ENCODE measurements at regions not wholly inside any gene's neighbourhood (a gene's known extent, or its start where the extent isn't known, plus 50 kb on each side); places are given as distances from the start of the nearest gene placed in this dataset.
"Not testable (repeated sequence)": the region's sequence is repeated elsewhere in the genome, so short reads cannot be mapped to it uniquely, and the experiment has no call there.

GRCh38 chr9:64813072-64813471 is 471.9 kb downstream of the FOXD4L5 start:
- not testable (repeated sequence) for DNase-seq

DNA sequence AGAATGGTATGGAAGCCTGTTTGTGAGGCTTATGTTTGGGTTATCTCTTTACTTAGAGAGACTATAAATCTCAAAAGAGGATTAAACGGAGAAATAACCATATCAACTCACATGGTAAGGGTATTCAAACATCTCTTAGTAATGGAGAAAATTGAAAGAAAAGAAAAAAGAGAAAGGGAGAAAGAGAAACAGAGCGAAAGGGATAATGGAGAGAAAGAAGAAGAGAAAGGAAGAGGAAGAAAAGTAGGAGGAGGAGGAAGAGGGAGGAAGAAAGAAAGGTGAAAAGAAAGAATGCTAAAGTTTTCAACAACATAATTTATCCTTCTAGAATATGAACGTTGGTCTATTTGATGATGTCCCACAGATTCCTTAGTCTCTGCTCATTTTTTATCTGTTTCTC is 506.3 kb downstream of the FOXD4L5 start:
- not testable (repeated sequence) for DNase-seq

DNA sequence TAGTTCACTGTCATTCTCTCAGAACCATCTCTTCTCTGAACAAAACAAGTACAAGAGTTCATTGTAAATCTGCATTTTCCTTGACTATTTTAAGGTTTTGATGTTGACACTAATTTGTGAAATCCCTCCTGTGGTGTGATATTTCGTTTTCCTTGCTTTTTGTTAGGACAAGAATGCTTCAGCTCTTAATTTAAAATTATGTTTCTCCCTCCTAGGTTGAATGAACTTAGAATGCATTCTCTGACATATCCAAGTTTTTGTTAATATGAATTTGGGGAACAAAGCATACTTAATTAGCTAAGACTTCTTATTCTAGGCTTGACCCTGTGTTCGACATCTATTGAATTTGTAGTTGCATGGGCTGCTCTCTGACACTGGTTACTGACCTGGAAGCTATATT is 508.7 kb downstream of the FOXD4L5 start:
- not testable (repeated sequence) for DNase-seq

- DNase-seq = peak in 1 of 5 experiments; percentile 14
Observed at GRCh38 chr9:64774813-64775793, 509.9 kb downstream of the FOXD4L5 start.

GRCh38 chr9:64774004-64774812 is 510.8 kb downstream of the FOXD4L5 start:
- DNase-seq = peak in 1 of 5 experiments; percentile 9

- peak in 1 of 5 experiments; percentile 17 for DNase-seq
Observed at GRCh38 chr9:64773491-64773931, 511.5 kb downstream of the FOXD4L5 start.

- DNase-seq = not testable (repeated sequence)
Observed at GRCh38 chr9:64772751-64773331, 512.2 kb downstream of the FOXD4L5 start.

GRCh38 chr9:64772123-64772736 is 512.8 kb downstream of the FOXD4L5 start:
- DNase-seq = not testable (repeated sequence)
